Hippocampal formation (tissue), 2 donors: ENCODE measurements at regions not wholly inside any gene's neighbourhood (a gene's known extent, or its start where the extent isn't known, plus 50 kb on each side); places are given as distances from the start of the nearest gene placed in this dataset.
"Not testable (repeated sequence)": the region's sequence is repeated elsewhere in the genome, so short reads cannot be mapped to it uniquely, and the experiment has no call there.

Experiments
- DNase-seq, 2 donors: peaks; one replicate each; lab custom pipeline; 2025; lab: John Stamatoyannopoulos, UW

DNA sequence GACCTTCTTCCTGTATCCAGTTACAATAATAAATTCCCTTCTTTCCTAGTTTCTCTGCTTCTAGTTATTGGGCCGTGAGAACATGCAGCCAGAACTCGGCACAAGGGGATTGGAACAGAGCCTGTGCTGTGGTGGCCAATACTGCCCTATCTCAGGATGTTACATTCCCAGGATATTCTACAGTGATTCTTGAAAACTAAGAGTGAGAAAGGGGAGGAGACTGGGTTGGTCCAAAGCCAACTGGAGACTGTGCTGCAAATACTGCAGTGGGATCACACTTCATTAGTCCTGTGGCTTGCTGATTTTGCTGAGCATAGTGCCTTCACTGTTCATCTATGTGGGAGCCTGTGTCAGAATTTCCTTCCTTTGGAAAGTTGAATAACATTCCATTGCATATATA, 456.8 kb downstream of the RPIA start:
- DNase-seq = not testable (repeated sequence)

GRCh38 chr2:89151699-89152098, 460.2 kb downstream of the RPIA start:
- not testable (repeated sequence) for DNase-seq

DNA sequence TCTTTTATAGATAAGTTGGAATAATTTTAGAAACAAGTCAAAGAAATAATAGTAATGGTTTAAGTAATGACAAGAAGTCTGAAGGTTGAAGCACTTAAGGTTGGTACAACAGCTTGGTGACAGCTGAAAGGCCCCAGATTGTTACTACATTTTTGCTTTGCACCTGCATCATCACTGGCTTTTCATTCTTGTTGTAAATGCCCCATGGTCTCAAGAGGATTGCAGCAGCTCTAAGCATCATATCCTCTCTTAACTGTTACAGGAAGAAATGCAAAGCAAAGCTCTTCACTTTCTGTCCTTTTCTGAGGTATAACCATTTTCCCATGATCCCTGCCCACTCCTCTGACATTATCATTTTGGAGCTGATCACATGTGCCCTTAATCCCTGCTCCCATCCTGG, 461.0 kb downstream of the RPIA start:
- DNase-seq = not testable (repeated sequence)

DNA sequence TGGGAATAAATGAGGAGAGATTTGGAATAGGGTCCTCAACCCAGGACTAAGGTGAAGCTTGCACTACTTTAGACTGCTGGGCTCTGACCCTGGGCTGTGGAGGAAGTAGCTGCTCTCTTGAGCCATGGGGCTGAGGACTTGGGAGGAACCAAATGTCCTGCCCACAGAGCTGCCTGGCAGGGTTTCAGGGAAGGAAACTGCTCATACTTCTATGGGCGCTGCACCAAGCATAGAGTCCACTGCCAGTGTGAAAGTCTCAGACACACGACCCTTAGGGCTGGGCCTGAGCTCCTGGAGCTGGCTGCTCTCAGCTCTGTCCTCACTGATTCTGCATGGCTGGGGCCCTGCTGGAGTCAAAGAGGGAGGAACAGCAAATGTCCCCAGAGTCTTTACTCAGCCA, 461.7 kb downstream of the RPIA start:
- DNase-seq = peak in 1 of 2 donors; percentile 9

- not testable (repeated sequence) for DNase-seq
Measured at GRCh38 chr2:89154247-89154682, 462.8 kb downstream of the RPIA start.

- DNase-seq = not testable (repeated sequence)
Measured at GRCh38 chr2:89160306-89160705, 468.8 kb downstream of the RPIA start.

DNA sequence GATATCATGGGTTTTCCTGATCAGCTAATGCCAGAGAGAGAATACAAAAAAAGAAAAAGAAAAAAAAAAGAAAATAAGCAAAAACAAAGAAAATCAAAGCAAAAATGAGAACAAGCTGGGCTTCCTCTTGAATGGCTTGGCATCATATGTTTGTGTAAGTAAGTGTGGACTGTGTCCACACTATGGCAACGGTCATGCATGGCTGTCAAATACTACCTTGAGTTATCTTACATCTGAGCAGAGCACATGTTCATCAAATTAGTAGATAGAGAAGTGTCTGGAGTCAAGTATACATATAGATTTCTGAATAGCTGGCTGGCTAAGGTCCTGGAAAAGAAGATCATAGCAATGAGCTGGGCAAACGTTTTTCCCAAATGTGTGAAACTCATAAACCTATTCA, 470.2 kb downstream of the RPIA start:
- DNase-seq = not testable (repeated sequence)

DNA sequence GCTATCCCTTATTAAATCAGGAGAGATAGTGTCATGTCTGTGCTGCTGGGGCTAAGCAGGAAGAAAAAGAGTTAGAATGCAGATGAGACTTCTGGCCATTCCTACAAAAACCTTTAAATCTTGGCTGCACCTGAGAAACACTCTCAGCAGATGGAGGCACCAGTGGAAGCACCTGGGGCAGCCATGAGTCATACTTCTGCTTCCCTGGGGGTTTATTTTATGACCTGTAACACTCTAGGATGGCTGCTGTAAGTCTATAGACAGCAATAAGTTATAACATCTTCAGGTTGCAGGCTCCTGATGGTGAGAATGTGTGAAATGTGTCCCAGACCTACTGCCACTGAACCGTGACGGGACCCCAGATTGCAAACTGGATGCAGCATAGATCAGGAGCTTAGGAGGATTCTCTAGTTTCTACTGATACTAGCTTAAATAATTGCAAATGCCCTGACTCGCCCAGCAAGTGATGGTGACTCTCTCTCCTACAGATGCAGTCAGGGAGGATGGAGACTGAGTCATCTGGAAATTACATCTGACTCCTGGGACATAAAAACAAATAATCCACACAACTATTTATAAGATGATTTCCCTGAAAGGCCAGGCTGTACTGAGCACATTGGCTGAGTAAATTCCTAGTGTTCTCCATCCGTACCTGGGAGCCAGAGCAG, 479.2 kb downstream of the RPIA start:
- DNase-seq = not testable (repeated sequence)

- DNase-seq = not testable (repeated sequence)
Measured at GRCh38 chr2:89171174-89171519, 479.7 kb downstream of the RPIA start.

DNA sequence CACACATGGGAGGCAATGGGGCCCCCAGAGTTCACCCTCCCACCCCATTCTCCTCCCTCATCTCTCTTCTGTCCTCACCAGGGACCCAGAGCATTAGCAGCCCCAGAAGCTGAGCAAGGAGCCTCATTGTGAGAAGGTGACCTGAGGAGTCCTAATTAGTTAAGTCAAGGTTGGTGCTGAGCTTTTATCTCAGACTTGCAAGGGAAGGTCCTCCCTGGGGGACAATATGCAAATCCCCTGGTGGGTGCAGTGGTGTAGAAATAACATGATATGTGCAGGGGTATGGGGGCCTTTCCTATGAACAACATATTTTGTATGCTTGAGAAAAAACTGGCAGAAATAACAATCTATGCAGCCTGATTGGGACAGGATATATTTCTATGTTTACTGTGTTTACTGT, 485.5 kb downstream of the RPIA start:
- DNase-seq = not testable (repeated sequence)

GRCh38 chr2:89182221-89182620, 490.7 kb downstream of the RPIA start:
- DNase-seq = not testable (repeated sequence)

DNA sequence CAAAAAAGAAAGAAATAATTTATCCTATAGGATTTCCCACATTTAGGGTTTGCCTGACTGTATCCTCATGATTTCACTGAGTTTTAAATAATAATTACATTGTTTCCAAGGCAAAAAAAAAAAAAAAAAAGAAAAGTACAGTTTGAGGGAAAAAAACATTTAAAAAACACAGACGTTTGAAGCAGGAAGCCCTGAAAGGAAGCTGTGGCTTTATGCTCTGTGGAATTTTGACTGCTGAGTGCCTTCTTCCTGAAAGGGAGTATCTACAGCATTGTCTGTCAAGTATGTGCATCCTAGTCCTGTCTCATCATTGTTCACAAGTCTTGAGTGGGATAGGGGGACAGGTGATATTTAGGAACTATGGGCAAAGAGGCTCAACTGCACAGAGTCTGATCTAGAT, 493.3 kb downstream of the RPIA start:
- not testable (repeated sequence) for DNase-seq

GRCh38 chr2:89195636-89196251, 504.3 kb downstream of the RPIA start:
- DNase-seq = not testable (repeated sequence)

GRCh38 chr2:89196719-89197118, 505.2 kb downstream of the RPIA start:
- not testable (repeated sequence) for DNase-seq

DNA sequence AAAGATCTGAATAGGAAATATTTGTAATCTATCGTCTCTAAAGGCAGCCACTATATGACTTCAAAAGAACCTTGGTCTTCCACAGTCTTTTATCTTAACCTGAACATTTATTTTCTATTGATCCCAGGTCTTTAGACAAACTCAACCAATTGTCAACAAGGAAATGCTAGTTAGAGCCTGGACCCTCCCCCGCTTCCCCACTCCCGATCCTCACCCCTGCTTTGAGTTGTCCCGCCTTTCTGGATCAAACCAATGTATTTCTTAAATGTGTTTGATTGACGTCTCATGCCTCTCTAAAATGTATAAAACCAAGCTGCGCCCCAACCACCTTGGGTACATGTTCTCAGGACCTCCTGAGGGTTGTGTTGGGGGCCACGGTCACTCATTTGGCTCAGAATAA, 506.6 kb downstream of the RPIA start:
- DNase-seq = not testable (repeated sequence)

DNA sequence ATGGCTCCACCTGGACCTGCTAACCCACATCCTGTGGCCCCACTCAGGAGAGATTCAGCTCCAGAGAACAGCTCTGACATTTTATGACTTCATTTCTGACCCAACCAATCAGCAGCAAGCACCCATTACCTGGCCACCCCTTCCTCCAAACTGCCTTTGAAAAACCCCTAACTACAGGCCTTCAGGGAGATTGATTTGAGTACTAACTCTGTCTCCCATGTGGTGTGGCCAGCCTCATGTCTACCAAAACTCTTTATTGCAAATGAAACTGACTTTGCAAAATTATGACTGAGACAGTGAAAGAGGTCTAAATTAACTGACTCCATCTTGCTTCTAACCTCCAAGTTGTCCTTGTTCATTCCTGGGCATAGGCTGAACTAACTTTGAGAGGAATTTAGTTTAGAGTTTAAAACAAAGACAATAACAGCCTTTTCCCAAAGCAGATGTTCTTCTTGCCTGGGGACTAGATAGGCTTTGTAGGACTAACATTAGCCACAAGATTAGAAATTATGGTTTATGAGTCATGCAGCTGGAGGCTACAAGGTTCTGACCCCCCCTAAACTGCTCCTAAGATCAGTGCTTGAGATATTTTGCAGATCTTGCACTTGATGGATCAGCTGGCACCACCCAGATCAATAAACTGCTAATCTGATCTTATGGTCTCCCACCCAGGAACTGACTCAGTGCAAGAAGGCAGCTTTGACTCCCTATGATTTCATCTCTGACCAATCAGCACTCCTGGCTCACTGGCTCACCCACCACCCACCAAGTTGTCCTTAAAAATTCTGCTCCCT, 508.2 kb downstream of the RPIA start:
- not testable (repeated sequence) for DNase-seq

- not testable (repeated sequence) for DNase-seq
Measured at GRCh38 chr2:89200247-89200527, 508.7 kb downstream of the RPIA start.

DNA sequence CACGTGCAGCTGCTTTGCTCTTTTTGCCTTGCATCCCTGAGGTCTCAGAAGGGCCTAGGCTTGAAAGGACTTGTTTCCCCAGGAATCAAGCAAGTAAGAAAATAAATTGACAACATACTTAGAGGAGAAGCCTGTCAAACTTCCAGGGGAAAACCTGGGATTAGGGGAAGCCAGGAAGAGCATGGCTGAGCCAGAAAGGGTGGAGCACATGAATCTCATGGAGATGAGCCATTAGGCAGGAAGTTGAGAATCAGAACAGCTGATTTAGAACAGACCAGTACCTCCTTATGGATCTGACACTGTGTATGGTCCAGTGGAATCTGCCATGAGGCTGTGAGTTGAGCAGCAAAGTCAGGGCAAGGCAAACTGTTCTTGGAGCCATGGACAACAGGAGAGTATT, 511.0 kb downstream of the RPIA start:
- DNase-seq = not testable (repeated sequence)

DNA sequence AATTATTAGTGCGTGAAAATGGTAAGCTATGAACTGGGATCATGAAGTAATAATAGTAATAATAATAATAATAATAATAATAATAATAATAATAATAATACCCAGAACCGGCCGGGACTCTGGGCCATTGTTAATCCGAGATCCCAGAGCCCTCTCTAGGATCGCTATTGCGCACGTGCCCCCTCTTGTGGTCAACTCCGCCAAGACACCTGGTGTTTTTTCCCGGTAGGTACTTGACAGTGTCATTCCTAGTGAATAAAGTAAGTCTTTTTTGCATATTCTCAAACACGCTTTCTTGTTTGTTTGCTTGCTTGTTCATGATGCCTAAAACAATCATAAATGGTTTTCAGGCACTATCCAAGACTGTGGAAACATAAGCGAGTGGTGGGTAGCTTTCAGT, 513.7 kb downstream of the RPIA start:
- DNase-seq = not testable (repeated sequence)

DNA sequence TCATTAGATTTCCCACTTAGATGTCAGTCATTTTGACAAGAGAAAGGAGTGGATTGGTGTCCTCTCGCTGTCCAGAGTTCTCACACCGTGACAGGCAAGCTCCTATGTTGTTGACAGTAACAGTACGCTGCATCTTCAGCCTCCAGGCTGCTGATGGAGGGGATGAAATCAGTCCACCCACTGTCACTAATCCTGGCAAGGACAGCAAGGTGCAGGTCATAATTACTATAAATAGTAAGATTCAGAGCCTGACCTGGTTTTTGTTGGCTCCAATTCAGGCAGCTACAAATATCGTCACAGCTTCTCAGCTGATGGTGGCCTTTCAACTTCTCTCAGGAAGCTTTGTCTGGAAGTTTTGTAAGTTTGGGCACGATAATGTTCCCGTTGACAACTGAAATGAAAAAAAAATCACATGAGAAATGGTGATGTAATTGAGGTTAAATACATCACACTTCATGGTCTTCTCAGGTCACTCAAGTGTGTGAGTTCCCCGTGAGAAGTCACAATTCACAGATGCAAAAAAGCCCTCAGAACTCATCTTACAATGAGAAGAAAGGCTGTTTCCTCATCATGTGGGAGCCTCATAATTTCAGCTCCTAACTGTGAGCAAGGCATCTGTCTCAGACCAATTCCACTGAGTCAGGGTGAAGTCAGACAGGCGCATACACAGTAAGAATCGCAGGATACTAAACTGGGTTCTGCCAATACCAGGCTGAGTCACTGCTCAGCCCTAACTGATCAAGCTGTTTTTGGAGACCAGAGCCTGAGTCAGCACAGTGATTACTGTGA, 516.9 kb downstream of the RPIA start:
- peak in 1 of 2 donors; percentile 1 for DNase-seq

DNA sequence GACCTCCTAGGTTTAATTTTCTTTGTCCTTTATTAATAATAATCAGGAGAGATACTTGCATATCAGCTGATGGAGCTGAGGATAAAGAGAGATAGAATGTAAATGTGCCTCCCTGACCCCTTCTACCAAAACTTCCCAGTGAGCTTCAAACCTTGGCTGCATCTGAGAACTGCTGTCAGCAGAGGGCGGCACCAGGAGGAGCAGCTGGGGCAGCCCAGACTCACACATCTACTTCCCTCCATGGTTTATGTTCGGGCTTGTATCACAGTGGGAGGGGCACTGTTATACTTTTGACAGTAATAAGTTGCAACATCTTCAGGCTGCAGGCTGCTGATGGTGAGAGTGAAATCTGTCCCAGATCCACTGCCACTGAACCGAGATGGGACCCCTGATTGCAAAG, 521.7 kb downstream of the RPIA start:
- DNase-seq = not testable (repeated sequence)

- not testable (repeated sequence) for DNase-seq
Measured at GRCh38 chr2:89213811-89214210, 522.3 kb downstream of the RPIA start.
